IMR-90 (cell line): ENCODE measurements at regions not wholly inside any gene's neighbourhood (a gene's known extent, or its start where the extent isn't known, plus 50 kb on each side); places are given as distances from the start of the nearest gene placed in this dataset.

Experiments
- ATAC-seq: fragments of 200-7000 bp; cut with Tn5 transposase; 2 replicates; pipeline ENCODE4 v1.9.1; 2020; ENCODE audit warnings: low read depth, mild to moderate bottlenecking, moderate library complexity
- BruUV-seq: library from RNA; stranded (reverse); fragments of 400-500 nt; replicated peaks from 2 replicates; lab custom pipeline; 2021; lab: Mats Ljungman, UMichigan
- CTCF ChIA-PET: fragments of 300-600 bp; formaldehyde crosslinking; extraction: SDS; loops from one replicate; lab custom pipeline; 2021; ENCODE audit warnings: antibody characterized with exemption; lab: Yijun Ruan, JAX
- POLR2A ChIA-PET: fragments of 300-600 bp; sonication (Branson Sonifier 250); formaldehyde crosslinking; loops from one replicate; lab custom pipeline; 2022; ENCODE audit warnings: antibody characterized with exemption; ENCODE audit not compliant: unreplicated experiment; lab: Charles Lee
- DNase-seq: peaks from one replicate; pipeline ENCODE4 v3.0.0; 2013
- H2AFZ ChIP-seq: replicated peaks from 2 replicates; pipeline ENCODE3; 2013; ENCODE audit warnings: low read length, mild to moderate bottlenecking; ENCODE audit not compliant: poor library complexity
- H2AK5ac ChIP-seq: 2 replicates; pipeline ENCODE4 v1.6.1; 2013; ENCODE audit warnings: low read depth, low read length, inconsistent platforms
- H2AK9ac ChIP-seq: replicated peaks from 2 replicates; pipeline ENCODE3; 2013; ENCODE audit warnings: mild to moderate bottlenecking, low read depth, low read length, moderate library complexity; ENCODE audit not compliant: poor library complexity
- H2BK120ac ChIP-seq: 2 replicates; pipeline ENCODE4 v1.6.1; 2013; ENCODE audit warnings: low read depth, low read length, inconsistent platforms
- H2BK15ac ChIP-seq: 3 replicates; pipeline ENCODE4 v1.6.1; 2013; ENCODE audit warnings: low read depth, low read length, inconsistent platforms
- H2BK20ac ChIP-seq: 2 replicates; pipeline ENCODE4 v1.6.1; 2013; ENCODE audit warnings: low read depth, mild to moderate bottlenecking, inconsistent platforms, low read length, moderate library complexity
- H2BK5ac ChIP-seq: 2 replicates; pipeline ENCODE4 v1.6.1; 2013; ENCODE audit warnings: mild to moderate bottlenecking, low read depth, low read length, inconsistent platforms; ENCODE audit not compliant: poor library complexity, severe bottlenecking
- H3K14ac ChIP-seq: replicated peaks from 2 replicates; pipeline ENCODE4 v1.6.1; 2013; ENCODE audit warnings: low read depth, low read length, inconsistent platforms
- H3K18ac ChIP-seq: 2 replicates; pipeline ENCODE4 v1.6.1; 2013; ENCODE audit warnings: low read depth, low read length, control low read depth
- H3K23ac ChIP-seq: 2 replicates; pipeline ENCODE4 v1.6.1; 2013; ENCODE audit warnings: low read depth, low read length, inconsistent platforms
- H3K27ac ChIP-seq: 2 replicates; pipeline ENCODE4 v1.5.1; 2013; ENCODE audit warnings: mild to moderate bottlenecking, control low read depth, low read length; ENCODE audit not compliant: insufficient read depth
- H3K27me3 ChIP-seq: 2 replicates; pipeline ENCODE4 v1.6.1; 2013; ENCODE audit warnings: low read length; ENCODE audit not compliant: control insufficient read depth, insufficient read depth
- H3K36me3 ChIP-seq: 2 replicates; pipeline ENCODE4 v1.6.1; 2013; ENCODE audit warnings: low read length, mixed read lengths; ENCODE audit not compliant: control insufficient read depth, insufficient read depth
- H3K4ac ChIP-seq: 2 replicates; pipeline ENCODE4 v1.6.1; 2013; ENCODE audit warnings: low read depth, low read length, inconsistent platforms
- H3K4me1 ChIP-seq: 2 replicates; pipeline ENCODE4 v1.6.1; 2013; ENCODE audit warnings: low read length, mixed read lengths; ENCODE audit not compliant: control insufficient read depth, insufficient read depth
- H3K4me2 ChIP-seq: 2 replicates; pipeline ENCODE4 v1.6.1; 2013; ENCODE audit warnings: low read depth, mild to moderate bottlenecking, control low read depth, low read length, moderate library complexity
- H3K4me3 ChIP-seq: 2 replicates; pipeline ENCODE4 v1.5.1; 2013; ENCODE audit warnings: low read depth, mild to moderate bottlenecking, control low read depth, low read length, moderate library complexity; ENCODE audit not compliant: insufficient read depth
- H3K56ac ChIP-seq: 2 replicates; pipeline ENCODE4 v1.6.1; 2013; ENCODE audit warnings: low read length, inconsistent platforms; ENCODE audit not compliant: insufficient read depth; ENCODE audit errors: extremely low read depth
- H3K79me1 ChIP-seq, 2 experiments: 2 replicates each; pipeline ENCODE4 v1.6.1; 2013; ENCODE audit warnings: low read length in 2 of 2, inconsistent platforms in 1 of 2, low read depth in 1 of 2
- H3K9ac ChIP-seq: 2 replicates; pipeline ENCODE4 v1.6.1; 2013; ENCODE audit warnings: low read depth, low read length, control low read depth
- H3K9me1 ChIP-seq: 2 replicates; pipeline ENCODE4 v1.6.1; 2013; ENCODE audit warnings: low read length, inconsistent platforms; ENCODE audit not compliant: insufficient read depth
- H3K9me3 ChIP-seq: 2 replicates; pipeline ENCODE4 v1.6.1; 2013; ENCODE audit warnings: low read length; ENCODE audit not compliant: control insufficient read depth, insufficient read depth
- H4K20me1 ChIP-seq: 2 replicates; pipeline ENCODE4 v1.6.1; 2013; ENCODE audit warnings: low read length, inconsistent platforms; ENCODE audit not compliant: insufficient read depth
- H4K5ac ChIP-seq: 2 replicates; pipeline ENCODE4 v1.6.1; 2013; ENCODE audit warnings: mild to moderate bottlenecking, low read depth, low read length, control low read depth
- H4K8ac ChIP-seq, 2 experiments: 2 replicates each; pipeline ENCODE4 v1.6.1; 2013; ENCODE audit warnings: low read depth in 2 of 2, low read length in 2 of 2, control low read depth in 1 of 2, inconsistent platforms in 1 of 2
- H4K91ac ChIP-seq: 2 replicates; pipeline ENCODE4 v1.6.1; 2013; ENCODE audit warnings: low read depth, low read length, inconsistent platforms; ENCODE audit not compliant: insufficient read depth
- ELK1 ChIP-seq: fragments of 150-350 bp; IDR thresholded peaks from 2 replicates; pipeline ENCODE4 v1.6.1; 2016; ENCODE audit warnings: low read depth, mild to moderate bottlenecking, low read length, moderate library complexity, borderline replicate concordance
- FOS ChIP-seq: fragments of 150-350 bp; IDR thresholded peaks from 2 replicates; pipeline ENCODE4 v1.6.1; 2016; ENCODE audit warnings: low read depth, low read length
- MAZ ChIP-seq: IDR thresholded peaks from 2 replicates; pipeline ENCODE4 v1.6.1; 2012; ENCODE audit warnings: low read depth, mild to moderate bottlenecking, low read length, improper control_type of control experiment, moderate library complexity, borderline replicate concordance
- MXI1 ChIP-seq: IDR thresholded peaks from 2 replicates; pipeline ENCODE4 v1.6.1; 2012; ENCODE audit warnings: low read depth, mild to moderate bottlenecking, low read length, moderate library complexity, borderline replicate concordance
- NFE2L2 ChIP-seq: fragments of 150-350 bp; IDR thresholded peaks from 2 replicates; pipeline ENCODE4 v1.6.1; 2016; ENCODE audit warnings: low read depth, mild to moderate bottlenecking, low read length
- RCOR1 ChIP-seq: IDR thresholded peaks from 2 replicates; pipeline ENCODE4 v1.6.1; 2012; ENCODE audit warnings: mild to moderate bottlenecking, low read length, improper control_type of control experiment; ENCODE audit not compliant: insufficient replicate concordance
- RFX5 ChIP-seq: IDR thresholded peaks from 2 replicates; pipeline ENCODE4 v1.8.0; 2012; ENCODE audit warnings: low read depth, mild to moderate bottlenecking, low read length, moderate library complexity
- USF2 ChIP-seq: fragments of 150-350 bp; IDR thresholded peaks from 2 replicates; pipeline ENCODE4 v1.6.1; 2017; ENCODE audit warnings: mild to moderate bottlenecking, antibody characterized with exemption, low read length, low read depth
- WGBS, 2 experiments: methylation state at CpG; one replicate each; pipeline versions ENCODE4 v1.1.5 to v1.1.7; 2013; ENCODE audit warnings: missing lambda C conversion rate in 2 of 2; ENCODE audit not compliant: insufficient read length in 1 of 2; ENCODE audit errors: extremely low coverage in 2 of 2; 5-methylcytosine and 5-hydroxymethylcytosine counted together
- dilution Hi-C: fragments of 300-500 bp; cut with HindIII; formaldehyde crosslinking; loops from one replicate; pipeline ENCODE4 v1.14.3; 2018; ENCODE audit warnings: low sequenced_read_pairs; ENCODE audit not compliant: unreplicated experiment
- in situ Hi-C: fragments of 300-500 bp; cut with MboI; formaldehyde crosslinking; loops from 3 replicates; pipeline ENCODE4 v1.14.3; 2019; ENCODE audit warnings: low sequenced_read_pairs, inconsistent platforms, mixed read lengths
- intact Hi-C: fragments of 100-400 bp; cut with micrococcal nuclease; formaldehyde crosslinking; loops from 2 replicates; pipeline ENCODE4 v1.10.0; 2022

- H2BK120ac ChIP-seq, result no peak overlapping the region
- H4K5ac ChIP-seq, result no peak overlapping the region
- no peak overlapping the region for H3K23ac ChIP-seq
- no peak overlapping the region for H4K8ac ChIP-seq
- no peak overlapping the region for H3K4ac ChIP-seq
- H3K9me3 ChIP-seq, result no peaks in the 10 kb centered on the region
- WGBS, 2 experiments, result no CpG with 5 or more reads among the region's 5 CpGs
- no peak overlapping the region for H2BK5ac ChIP-seq
- in situ Hi-C loops, result no loop called here
- H3K36me3 ChIP-seq, result no peaks in the 10 kb centered on the region
- ATAC-seq (no peak; the same call in 1 of the 2 replicates), DNase-seq (no peak)
- POLR2A ChIA-PET, result no interaction called here
- intact Hi-C loops, result no loop called here
- H4K20me1 ChIP-seq, result no peaks in the 10 kb centered on the region
- H3K27ac ChIP-seq, result no peak overlapping the region
- no peak overlapping the region for H2AK9ac ChIP-seq
- no peak overlapping the region for H3K18ac ChIP-seq
- H3K56ac ChIP-seq, result no peak overlapping the region
- no peaks in the 10 kb centered on the region for H3K79me1 ChIP-seq
- no peak overlapping the region for H3K14ac ChIP-seq
- H4K91ac ChIP-seq, result no peak overlapping the region
- H3K9me1 ChIP-seq, result no peaks in the 10 kb centered on the region; the same call in 1 of the 2 replicates
- H2BK20ac ChIP-seq, result no peak overlapping the region
- no peak overlapping the region for H3K4me3 ChIP-seq
- no peak overlapping the region for H2AK5ac ChIP-seq
- no peak overlapping the region for H3K9ac ChIP-seq
- no peaks in the 10 kb centered on the region; the same call in 1 of the 2 replicates for H3K4me1 ChIP-seq
- peaks cover 22% of the 10 kb centered on the region for H3K27me3 ChIP-seq
- CTCF ChIA-PET, result no interaction called here
- no peak overlapping the region for H3K4me2 ChIP-seq
- BruUV-seq, result no TSS peak
- no peak overlapping the region for H2BK15ac ChIP-seq
- TF ChIP-seq MAZ, result no peak
- TF ChIP-seq NFE2L2, result no peak
- TF ChIP-seq ELK1, result no peak
- TF ChIP-seq FOS, result no peak
- TF ChIP-seq RFX5, result no peak
- TF ChIP-seq RCOR1, result no peak
- TF ChIP-seq MXI1, result no peak
- no peak for TF ChIP-seq USF2
- no peak overlapping the region for H2AFZ ChIP-seq
- dilution Hi-C loops, result no loop called here
Observed at GRCh38 chr3:124142389-124142970, 150.6 kb upstream of the ROPN1 start.
